CD4-positive, alpha-beta memory T cell (primary cell): ENCODE measurements at regions not wholly inside any gene's neighbourhood (a gene's known extent, or its start where the extent isn't known, plus 50 kb on each side); places are given as distances from the start of the nearest gene placed in this dataset.

Experiments
- CTCF ChIA-PET: fragments of 350-600 bp; sonication (Branson Sonifier 250); formaldehyde crosslinking; loops from one replicate; lab custom pipeline; 2021; ENCODE audit warnings: inconsistent platforms; ENCODE audit not compliant: partially characterized antibody; lab: Charles Lee
- POLR2A ChIA-PET: fragments of 350-600 bp; sonication (Branson Sonifier 250); formaldehyde crosslinking; loops from one replicate; lab custom pipeline; 2021; ENCODE audit not compliant: partially characterized antibody; lab: Charles Lee
- DNase-seq, 5 donors: peaks; one replicate each; pipeline versions ENCODE4 v3.0.0 to v3.0.0-alpha.2; 2020 to 2022; ENCODE audit warnings: mixed read lengths in 1 of 5
- H3K27ac ChIP-seq: one replicate; pipeline ENCODE4 v1.7.0; 2013; ENCODE audit warnings: low read depth, low read length
- H3K27me3 ChIP-seq: 2 replicates; pipeline ENCODE4 v1.7.0; 2013; ENCODE audit warnings: mild to moderate bottlenecking, low read length, moderate library complexity; ENCODE audit not compliant: insufficient read depth
- H3K36me3 ChIP-seq: 2 replicates; pipeline ENCODE4 v1.7.0; 2013; ENCODE audit warnings: mild to moderate bottlenecking, low read length, moderate library complexity; ENCODE audit not compliant: insufficient read depth
- H3K4me1 ChIP-seq: 2 replicates; pipeline ENCODE4 v1.7.0; 2013; ENCODE audit warnings: mild to moderate bottlenecking, low read length, moderate library complexity; ENCODE audit not compliant: insufficient read depth
- H3K4me3 ChIP-seq, 2 donors: one replicate each; pipeline ENCODE4 v1.7.0; 2013; ENCODE audit warnings: low read length in 2 of 2, mild to moderate bottlenecking in 1 of 2
- H3K9me3 ChIP-seq, 2 donors: one replicate each; pipeline ENCODE4 v1.7.0; 2013; ENCODE audit warnings: low read length in 2 of 2, control low read depth in 1 of 2; ENCODE audit not compliant: control insufficient read depth in 1 of 2
- H3K27ac Mint-ChIP-seq, 7 donors: one replicate each; pipeline ENCODE4 v1.8.0; 2020 to 2021; ENCODE audit warnings: mixed read lengths in 7 of 7, mild to moderate bottlenecking in 6 of 7, inconsistent platforms in 3 of 7, moderate library complexity in 3 of 7
- H3K27me3 Mint-ChIP-seq, 2 donors: one replicate each; pipeline ENCODE4 v1.8.0; 2020 to 2021; ENCODE audit warnings: mixed read lengths in 2 of 2
- H3K36me3 Mint-ChIP-seq, 2 donors: one replicate each; pipeline ENCODE4 v1.8.0; 2020 to 2021; ENCODE audit warnings: mixed read lengths in 2 of 2, inconsistent platforms in 1 of 2, mild to moderate bottlenecking in 1 of 2
- H3K4me1 Mint-ChIP-seq, 4 donors: one replicate each; pipeline ENCODE4 v1.8.0; 2020 to 2021; ENCODE audit warnings: mixed read lengths in 4 of 4, mild to moderate bottlenecking in 1 of 4
- H3K4me3 Mint-ChIP-seq, 8 donors: one replicate each; pipeline ENCODE4 v1.8.0; 2020 to 2021; ENCODE audit warnings: mixed read lengths in 8 of 8, mild to moderate bottlenecking in 7 of 8, moderate library complexity in 6 of 8, inconsistent platforms in 3 of 8
- H3K9me3 Mint-ChIP-seq, 8 donors: one replicate each; pipeline ENCODE4 v1.8.0; 2020 to 2021; ENCODE audit warnings: mixed read lengths in 8 of 8, mild to moderate bottlenecking in 5 of 8, inconsistent platforms in 3 of 8, moderate library complexity in 1 of 8
- intact Hi-C: fragments of 100-400 bp; cut with micrococcal nuclease; formaldehyde crosslinking; loops from one replicate; pipeline ENCODE4 v1.15.1; 2023

DNA sequence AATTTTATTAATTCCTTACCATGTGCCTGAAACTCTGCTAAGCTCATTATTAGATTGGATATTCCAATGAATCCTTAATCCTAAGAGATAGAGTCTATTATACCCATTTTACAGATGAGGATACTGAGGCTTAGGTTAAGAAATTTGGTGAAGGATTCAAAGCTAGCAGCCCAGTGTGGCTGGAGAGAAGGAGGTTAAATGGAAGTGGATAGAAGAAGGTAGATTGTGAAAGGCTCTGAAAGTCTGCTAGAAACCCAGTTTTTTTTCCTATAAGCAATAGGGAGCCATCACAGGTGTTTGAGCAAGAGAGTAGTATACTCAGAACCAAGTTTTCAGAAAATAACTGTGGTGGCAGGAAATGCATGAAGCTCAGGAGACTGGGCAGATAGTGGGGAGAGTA lies 265.8 kb upstream of the NEBL start:
- Histone ChIP-seq H3K4me1 (no peaks in the 10 kb centered on the region), H3K4me3 (no peak overlapping the region), H3K27ac (no peak overlapping the region), H3K27me3 (no peaks in the 10 kb centered on the region), H3K36me3 (no peaks in the 10 kb centered on the region), H3K9me3 (no peaks in the 10 kb centered on the region)
- ChIA-PET CTCF (no interaction called here), POLR2A (no interaction called here)
- Mint-ChIP-seq H3K27me3 (peaks cover 0 to 6% of the 10 kb centered on the region in 2 donors), H3K36me3 (no peaks in the 10 kb centered on the region), H3K27ac (no peak overlapping the region), H3K4me3 (no peak overlapping the region), H3K9me3 (peaks cover 0 to 5% (median 0%) of the 10 kb centered on the region in 8 donors), H3K4me1 (no peaks in the 10 kb centered on the region)
- intact Hi-C loops, result no loop called here
- DNase-seq, result no peak

DNA sequence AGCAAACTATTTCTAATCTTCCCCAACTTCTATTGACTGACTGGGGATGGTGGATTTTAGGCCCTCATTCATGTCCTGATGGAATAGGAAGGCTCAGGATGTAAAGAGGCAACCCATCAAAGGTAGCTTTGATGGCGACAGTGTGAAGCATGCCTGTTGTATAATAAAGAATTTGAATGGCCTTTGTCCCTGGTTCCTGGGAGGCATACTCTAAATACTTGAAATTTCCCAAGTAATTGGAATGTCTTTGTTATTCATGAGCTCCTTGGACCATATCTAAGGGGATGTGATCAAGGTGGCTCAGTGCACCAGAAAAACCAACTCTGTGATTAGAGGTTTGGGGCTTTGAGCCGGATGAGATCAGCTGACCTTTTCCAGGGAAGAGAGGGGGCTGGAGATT lies 264.5 kb upstream of the NEBL start:
- no peaks in the 10 kb centered on the region for H3K27me3 ChIP-seq
- no peaks in the 10 kb centered on the region for H3K4me1 ChIP-seq
- intact Hi-C loops, result no loop called here
- DNase-seq, result no peak
- no peak overlapping the region for H3K4me3 ChIP-seq
- Mint-ChIP-seq H3K4me3 (no peak overlapping the region), H3K27ac (no peak overlapping the region), H3K36me3 (no peaks in the 10 kb centered on the region), H3K27me3 (peaks cover 0 to 6% of the 10 kb centered on the region in 2 donors), H3K4me1 (no peaks in the 10 kb centered on the region), H3K9me3 (peaks cover 0 to 5% (median 0%) of the 10 kb centered on the region in 8 donors)
- H3K9me3 ChIP-seq, result no peaks in the 10 kb centered on the region
- H3K36me3 ChIP-seq, result no peaks in the 10 kb centered on the region
- H3K27ac ChIP-seq, result no peak overlapping the region
- ChIA-PET CTCF (no interaction called here), POLR2A (no interaction called here)

DNA sequence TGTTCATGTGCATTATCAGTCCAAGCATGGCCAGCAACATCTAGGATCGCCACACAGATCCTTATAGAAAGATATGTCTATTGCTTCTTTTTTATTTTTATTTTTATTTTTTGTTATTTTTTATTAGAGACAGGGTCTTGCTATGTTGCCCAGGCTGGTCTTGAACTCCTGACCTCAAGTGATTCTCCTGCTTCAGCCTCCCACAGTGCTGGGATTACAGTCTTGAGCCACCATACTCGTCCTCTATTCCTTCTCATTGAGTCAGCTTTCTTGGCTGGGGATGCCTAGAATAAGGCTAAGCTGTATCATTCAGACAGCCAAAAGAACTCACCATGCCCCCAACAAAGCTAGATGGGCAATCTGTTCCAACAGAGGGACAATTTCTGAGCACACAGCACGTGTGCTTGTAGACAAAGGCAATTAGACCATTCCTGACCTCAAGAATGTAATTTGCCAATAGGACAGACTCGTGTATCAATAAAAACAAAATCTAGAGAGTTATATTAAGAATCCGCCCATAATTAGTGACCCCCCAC lies 264.0 kb upstream of the NEBL start:
- Mint-ChIP-seq H3K27ac (no peak overlapping the region), H3K9me3 (peaks cover 0 to 5% (median 0%) of the 10 kb centered on the region in 8 donors), H3K27me3 (peaks cover 0 to 4% of the 10 kb centered on the region in 2 donors), H3K4me3 (no peak overlapping the region), H3K36me3 (no peaks in the 10 kb centered on the region), H3K4me1 (no peaks in the 10 kb centered on the region)
- ChIA-PET CTCF (no interaction called here), POLR2A (no interaction called here)
- no peak for DNase-seq
- intact Hi-C loops, result no loop called here
- H3K27me3 ChIP-seq, result no peaks in the 10 kb centered on the region
- no peaks in the 10 kb centered on the region for H3K36me3 ChIP-seq
- no peak overlapping the region for H3K4me3 ChIP-seq
- no peak overlapping the region for H3K27ac ChIP-seq
- no peaks in the 10 kb centered on the region for H3K4me1 ChIP-seq
- no peaks in the 10 kb centered on the region for H3K9me3 ChIP-seq

DNA sequence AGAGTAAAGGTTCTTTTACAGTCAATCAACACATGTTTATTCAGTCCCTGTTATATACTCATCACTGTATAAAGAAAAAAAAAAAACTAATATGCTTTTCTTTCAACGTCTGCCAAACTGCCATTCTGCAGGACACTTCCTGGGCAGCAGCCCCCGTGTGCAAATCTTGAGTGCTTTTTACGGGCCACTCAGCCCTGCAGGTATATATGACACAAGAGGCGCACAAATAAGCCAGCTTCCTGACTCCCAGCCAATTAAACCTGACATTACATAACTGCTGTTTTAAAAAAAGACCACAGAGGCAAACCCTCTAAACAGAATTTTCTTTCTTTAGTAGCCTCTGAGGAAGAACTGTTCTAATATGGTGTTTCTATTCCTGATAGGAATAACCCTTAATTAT lies 263.0 kb upstream of the NEBL start:
- CTCF ChIA-PET, result no interaction called here

DNA sequence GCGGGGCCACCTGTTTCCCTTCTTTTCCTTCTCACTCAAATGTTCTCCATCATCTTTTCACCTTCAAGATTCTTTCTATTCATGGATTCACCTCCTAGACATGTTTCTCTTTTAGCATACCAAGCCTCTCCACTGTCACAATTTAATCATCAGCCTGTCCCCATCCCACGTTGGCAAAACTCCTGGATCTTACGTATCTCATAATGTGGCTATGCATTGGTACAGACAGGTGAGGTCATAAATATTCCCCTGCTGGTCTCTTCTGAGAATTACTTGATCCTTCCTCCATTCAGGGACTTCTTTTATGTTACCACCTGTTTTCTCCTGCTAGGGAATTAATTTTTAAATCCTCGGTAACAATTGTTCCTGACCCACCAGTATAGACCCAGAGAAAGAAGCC lies 262.6 kb upstream of the NEBL start:
- POLR2A ChIA-PET, result no interaction called here

More for the DNA sequence above, 263.0 kb upstream of the NEBL start:
- Histone ChIP-seq H3K36me3 (no peaks in the 10 kb centered on the region), H3K27me3 (no peaks in the 10 kb centered on the region), H3K9me3 (no peaks in the 10 kb centered on the region), H3K4me1 (no peaks in the 10 kb centered on the region), H3K4me3 (no peak overlapping the region), H3K27ac (no peak overlapping the region)
- no peak for DNase-seq
- Mint-ChIP-seq H3K4me1 (no peaks in the 10 kb centered on the region), H3K9me3 (peaks cover 0 to 5% (median 0%) of the 10 kb centered on the region in 8 donors), H3K36me3 (no peaks in the 10 kb centered on the region), H3K4me3 (no peak overlapping the region), H3K27me3 (peaks cover 2 to 6% of the 10 kb centered on the region in 2 donors), H3K27ac (no peak overlapping the region)
- POLR2A ChIA-PET, result no interaction called here
- intact Hi-C loops, result no loop called here

DNA sequence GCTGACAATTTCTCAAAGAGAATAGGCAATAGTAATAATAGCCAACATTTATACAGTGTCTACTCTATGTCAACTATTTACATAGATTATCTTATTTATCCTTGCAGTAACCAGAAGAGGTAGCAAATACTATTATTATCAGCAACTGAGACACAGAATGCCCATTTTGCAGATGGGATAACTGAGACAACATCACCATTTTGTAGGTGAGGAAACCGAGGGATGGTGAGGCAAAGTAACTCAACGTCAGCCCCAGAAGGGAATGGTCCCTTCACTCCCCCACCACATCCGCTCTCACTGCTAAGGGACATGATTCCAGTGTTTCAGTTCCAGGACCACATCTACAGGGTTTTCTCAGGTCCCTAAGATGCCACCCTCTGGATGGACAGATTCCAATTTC lies 261.2 kb upstream of the NEBL start:
- ChIA-PET POLR2A (no interaction called here), CTCF (interaction anchor here (1.0 kb wide), 1 partner anchor 8 kb away, joined by 3 read pairs; no protein-coding TSS in a partner anchor)
- no peak overlapping the region for H3K4me3 ChIP-seq
- no peaks in the 10 kb centered on the region for H3K36me3 Mint-ChIP-seq
- H3K27ac ChIP-seq, result no peak overlapping the region
- no peak overlapping the region for H3K4me3 Mint-ChIP-seq
- peaks cover 0 to 4% (median 0%) of the 10 kb centered on the region in 8 donors for H3K9me3 Mint-ChIP-seq
- H3K27me3 ChIP-seq, result no peaks in the 10 kb centered on the region
- H3K27ac Mint-ChIP-seq, result no peak overlapping the region
- no peaks in the 10 kb centered on the region for H3K9me3 ChIP-seq
- H3K4me1 ChIP-seq, result no peaks in the 10 kb centered on the region
- H3K27me3 Mint-ChIP-seq, result peaks cover 2 to 6% of the 10 kb centered on the region in 2 donors
- H3K36me3 ChIP-seq, result no peaks in the 10 kb centered on the region
- H3K4me1 Mint-ChIP-seq, result no peaks in the 10 kb centered on the region
- intact Hi-C loops, result no loop called here
- no peak for DNase-seq

More for the DNA sequence above, 262.6 kb upstream of the NEBL start:
- Histone ChIP-seq H3K4me3 (no peak overlapping the region), H3K36me3 (no peaks in the 10 kb centered on the region), H3K27ac (no peak overlapping the region), H3K9me3 (no peaks in the 10 kb centered on the region), H3K27me3 (no peaks in the 10 kb centered on the region), H3K4me1 (no peaks in the 10 kb centered on the region)
- Mint-ChIP-seq H3K27me3 (peaks cover 2 to 6% of the 10 kb centered on the region in 2 donors), H3K36me3 (no peaks in the 10 kb centered on the region), H3K9me3 (peaks cover 0 to 5% (median 0%) of the 10 kb centered on the region in 8 donors), H3K4me1 (no peaks in the 10 kb centered on the region), H3K27ac (no peak overlapping the region), H3K4me3 (no peak overlapping the region)
- DNase-seq, result no peak
- CTCF ChIA-PET, result no interaction called here
- intact Hi-C loops, result no loop called here

DNA sequence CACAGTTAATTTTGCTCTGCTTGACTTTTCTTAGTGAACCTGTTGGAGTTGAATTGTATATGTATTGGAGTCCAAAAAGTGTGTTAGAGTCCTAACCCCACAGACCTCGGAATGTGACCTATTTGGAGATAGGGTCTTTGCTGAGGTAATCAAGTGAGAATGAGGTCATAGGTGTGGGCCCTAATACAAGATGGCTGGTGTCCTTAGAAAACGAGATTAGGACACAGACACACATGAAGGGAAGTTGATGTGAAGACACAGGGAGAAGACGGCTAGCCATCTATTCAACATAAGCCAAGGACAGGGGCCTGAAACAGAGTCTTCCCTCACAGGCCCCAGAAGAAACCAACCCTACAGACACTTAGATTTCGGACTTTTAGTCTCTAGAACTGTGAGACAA lies 260.6 kb upstream of the NEBL start:
- no peak overlapping the region for H3K4me3 Mint-ChIP-seq
- H3K27me3 ChIP-seq, result no peaks in the 10 kb centered on the region
- H3K27ac ChIP-seq, result no peak overlapping the region
- no peaks in the 10 kb centered on the region for H3K4me1 Mint-ChIP-seq
- no peak overlapping the region for H3K27ac Mint-ChIP-seq
- H3K36me3 Mint-ChIP-seq, result no peaks in the 10 kb centered on the region
- H3K36me3 ChIP-seq, result no peaks in the 10 kb centered on the region
- ChIA-PET CTCF (no interaction called here), POLR2A (no interaction called here)
- no peaks in the 10 kb centered on the region for H3K4me1 ChIP-seq
- no peaks in the 10 kb centered on the region for H3K9me3 ChIP-seq
- no peak overlapping the region for H3K4me3 ChIP-seq
- H3K9me3 Mint-ChIP-seq, result peaks cover 0 to 4% (median 0%) of the 10 kb centered on the region in 8 donors
- H3K27me3 Mint-ChIP-seq, result peaks cover 2 to 6% of the 10 kb centered on the region in 2 donors
- intact Hi-C loops, result no loop called here
- no peak for DNase-seq
